ENCODE measurements at regions not wholly inside any gene's neighbourhood (a gene's known extent, or its start where the extent isn't known, plus 50 kb on each side); places are given as distances from the start of the nearest gene placed in this dataset.

DNA sequence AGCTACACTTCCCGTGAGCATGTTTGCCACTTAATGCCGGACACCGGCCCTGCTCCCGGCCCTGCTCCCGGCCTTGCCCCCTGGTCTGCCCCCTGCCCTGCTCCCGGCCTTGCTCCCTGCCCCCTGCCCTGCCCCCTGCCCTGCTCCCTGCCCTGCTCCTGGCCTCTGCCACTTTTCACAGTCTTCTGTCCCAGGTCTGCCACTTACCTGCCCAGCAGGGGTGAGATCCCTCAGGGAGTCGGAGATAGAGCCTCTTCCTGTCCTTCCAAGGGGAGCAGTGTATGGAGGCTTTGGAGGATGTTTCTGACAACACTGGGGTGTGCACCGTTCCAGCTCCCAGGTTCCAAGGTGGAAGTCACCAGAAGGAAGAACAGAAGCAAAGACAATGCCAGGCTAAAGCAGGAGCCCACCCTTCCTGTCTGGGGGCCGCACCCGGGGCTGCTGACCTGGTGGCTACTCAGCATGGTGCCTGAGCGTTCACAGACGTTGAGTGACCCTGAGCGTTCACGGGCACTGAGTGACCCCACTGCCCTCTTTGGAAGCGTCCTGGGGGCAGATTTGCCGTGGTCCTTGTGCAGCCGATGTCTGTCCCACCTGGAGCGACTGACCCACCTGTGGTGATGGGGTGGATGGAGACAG, 199.8 kb downstream of the DLL1 start:
- Histone ChIP-seq H3K79me2 (ENCODE audit: control insufficient read depth, low read length) (no peaks in the 10 kb centered on the region), H3K4me1 (ENCODE audit: control insufficient read depth, low read length) (peaks cover 29% of the 10 kb centered on the region), H3K36me3 (ENCODE audit: control insufficient read depth, low read length) (no peaks in the 10 kb centered on the region), H3K27me3 (ENCODE audit: control insufficient read depth, low read length) (no peaks in the 10 kb centered on the region), H3F3A (ENCODE audit: control insufficient read depth, insufficient read depth) (peaks cover 4% of the 10 kb centered on the region; the same call in 1 of the 2 replicates), H3K4me2 (ENCODE audit: low read length) (no peak overlapping the region), H3K27ac (ENCODE audit: low read depth, low read length) (no peak overlapping the region), H3K9me2 (replicated peaks; ENCODE audit: control insufficient read depth, low read length) (no peaks in the 10 kb centered on the region), H4K20me1 (ENCODE audit: control insufficient read depth, insufficient read depth, low read depth, low read length) (no peaks in the 10 kb centered on the region), H3K4me3 (ENCODE audit: low read length) (no peak overlapping the region), H3K9me3 (ENCODE audit: control insufficient read depth, insufficient read depth, low read length) (peaks cover 6% of the 10 kb centered on the region; the same call in 1 of the 2 replicates)
- no peak for TF ChIP-seq EZH2phosphoT487 (IDR thresholded peaks at IDR 0.05; ENCODE audit: borderline replicate concordance, low read length)
- TF ChIP-seq, protein P1, sequence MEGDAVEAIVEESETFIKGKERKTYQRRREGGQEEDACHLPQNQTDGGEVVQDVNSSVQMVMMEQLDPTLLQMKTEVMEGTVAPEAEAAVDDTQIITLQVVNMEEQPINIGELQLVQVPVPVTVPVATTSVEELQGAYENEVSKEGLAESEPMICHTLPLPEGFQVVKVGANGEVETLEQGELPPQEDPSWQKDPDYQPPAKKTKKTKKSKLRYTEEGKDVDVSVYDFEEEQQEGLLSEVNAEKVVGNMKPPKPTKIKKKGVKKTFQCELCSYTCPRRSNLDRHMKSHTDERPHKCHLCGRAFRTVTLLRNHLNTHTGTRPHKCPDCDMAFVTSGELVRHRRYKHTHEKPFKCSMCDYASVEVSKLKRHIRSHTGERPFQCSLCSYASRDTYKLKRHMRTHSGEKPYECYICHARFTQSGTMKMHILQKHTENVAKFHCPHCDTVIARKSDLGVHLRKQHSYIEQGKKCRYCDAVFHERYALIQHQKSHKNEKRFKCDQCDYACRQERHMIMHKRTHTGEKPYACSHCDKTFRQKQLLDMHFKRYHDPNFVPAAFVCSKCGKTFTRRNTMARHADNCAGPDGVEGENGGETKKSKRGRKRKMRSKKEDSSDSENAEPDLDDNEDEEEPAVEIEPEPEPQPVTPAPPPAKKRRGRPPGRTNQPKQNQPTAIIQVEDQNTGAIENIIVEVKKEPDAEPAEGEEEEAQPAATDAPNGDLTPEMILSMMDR (IDR thresholded peaks at IDR 0.05; ENCODE audit: low read depth, low read length, poor library complexity, severe bottlenecking) = no peak

DNA sequence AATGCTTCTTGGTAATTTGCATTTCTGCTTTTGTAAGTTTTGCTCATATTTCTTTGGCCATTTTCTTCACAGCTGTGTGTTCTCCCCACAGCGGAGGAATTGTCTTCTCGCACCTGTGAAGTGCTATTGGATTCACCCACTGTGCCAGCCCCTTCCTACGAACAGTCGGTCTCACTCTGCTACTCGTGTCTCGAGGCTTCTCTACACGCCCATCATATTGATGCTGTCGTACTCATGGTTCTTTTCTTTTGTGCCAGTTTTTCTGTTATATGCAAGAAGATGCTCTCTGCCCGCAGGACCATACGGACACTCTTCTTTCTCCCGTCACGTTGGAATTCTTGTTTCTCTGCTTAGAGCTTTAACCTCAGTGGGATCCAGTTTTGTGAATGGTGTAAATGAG, 200.3 kb downstream of the DLL1 start:
- Histone ChIP-seq H3F3A (ENCODE audit: control insufficient read depth, insufficient read depth) (peaks cover 4% of the 10 kb centered on the region; the same call in 1 of the 2 replicates), H3K27ac (ENCODE audit: low read depth, low read length) (no peak overlapping the region), H3K4me2 (ENCODE audit: low read length) (no peak overlapping the region), H3K27me3 (ENCODE audit: control insufficient read depth, low read length) (no peaks in the 10 kb centered on the region), H3K79me2 (ENCODE audit: control insufficient read depth, low read length) (no peaks in the 10 kb centered on the region), H3K9me2 (replicated peaks; ENCODE audit: control insufficient read depth, low read length) (no peaks in the 10 kb centered on the region), H3K4me3 (ENCODE audit: low read length) (no peak overlapping the region), H3K4me1 (ENCODE audit: control insufficient read depth, low read length) (peaks cover 29% of the 10 kb centered on the region), H3K9me3 (ENCODE audit: control insufficient read depth, insufficient read depth, low read length) (peaks cover 6% of the 10 kb centered on the region; the same call in 1 of the 2 replicates), H3K36me3 (ENCODE audit: control insufficient read depth, low read length) (no peaks in the 10 kb centered on the region), H4K20me1 (ENCODE audit: control insufficient read depth, insufficient read depth, low read depth, low read length) (no peaks in the 10 kb centered on the region)
- TF ChIP-seq, protein P1 (IDR thresholded peaks at IDR 0.05; ENCODE audit: low read depth, low read length, poor library complexity, severe bottlenecking) = no peak
- TF ChIP-seq EZH2phosphoT487 (IDR thresholded peaks at IDR 0.05; ENCODE audit: borderline replicate concordance, low read length) = no peak

DNA sequence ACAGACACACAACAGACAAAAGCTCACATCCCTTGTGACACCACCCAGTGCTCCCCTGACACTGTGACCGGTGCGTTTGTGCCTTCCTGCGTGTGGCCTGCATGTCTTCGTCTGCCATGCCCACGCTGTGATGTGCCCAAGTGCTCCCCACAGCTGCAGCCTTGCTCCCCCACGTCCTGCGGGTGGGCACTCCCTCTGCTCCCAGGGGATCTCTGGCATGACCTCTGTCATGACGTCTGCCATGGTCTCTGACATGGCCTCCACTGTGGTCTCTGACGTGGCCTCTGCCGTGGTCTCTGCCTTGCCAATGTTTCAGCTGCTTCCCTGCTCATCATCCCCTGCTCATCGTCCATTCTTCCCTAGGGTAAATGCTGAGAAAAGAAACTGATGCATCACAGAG, 200.9 kb downstream of the DLL1 start:
- peaks cover 6% of the 10 kb centered on the region; the same call in 1 of the 2 replicates for H3K9me3 ChIP-seq (ENCODE audit: control insufficient read depth, insufficient read depth, low read length)
- peaks cover 29% of the 10 kb centered on the region for H3K4me1 ChIP-seq (ENCODE audit: control insufficient read depth, low read length)
- H3F3A ChIP-seq (ENCODE audit: control insufficient read depth, insufficient read depth) = peaks cover 4% of the 10 kb centered on the region; the same call in 1 of the 2 replicates
- no peaks in the 10 kb centered on the region for H3K9me2 ChIP-seq (replicated peaks; ENCODE audit: control insufficient read depth, low read length)
- peak overlapping the region; percentile 69 for H3K4me2 ChIP-seq (ENCODE audit: low read length)
- H3K79me2 ChIP-seq (ENCODE audit: control insufficient read depth, low read length) = no peaks in the 10 kb centered on the region
- no peaks in the 10 kb centered on the region for H4K20me1 ChIP-seq (ENCODE audit: control insufficient read depth, insufficient read depth, low read depth, low read length)
- TF ChIP-seq EZH2phosphoT487 (IDR thresholded peaks at IDR 0.05; ENCODE audit: borderline replicate concordance, low read length) = no peak
- TF ChIP-seq, protein P1 (IDR thresholded peaks at IDR 0.05; ENCODE audit: low read depth, low read length, poor library complexity, severe bottlenecking) = no peak
- peak overlapping the region; percentile 60 for H3K27ac ChIP-seq (ENCODE audit: low read depth, low read length)
- H3K27me3 ChIP-seq (ENCODE audit: control insufficient read depth, low read length) = no peaks in the 10 kb centered on the region
- no peaks in the 10 kb centered on the region for H3K36me3 ChIP-seq (ENCODE audit: control insufficient read depth, low read length)
- H3K4me3 ChIP-seq (ENCODE audit: low read length) = 0 out of 2 replicates have a peak overlapping the region, but pooled peaks have one; percentile 61
